Uterus (tissue), 2 donors: ENCODE measurements at regions not wholly inside any gene's neighbourhood (a gene's known extent, or its start where the extent isn't known, plus 50 kb on each side); places are given as distances from the start of the nearest gene placed in this dataset.

Experiments used
- POLR2A ChIP-seq, 2 donors: fragments of 450-650 bp; IDR thresholded peaks; one replicate each; pipeline ENCODE4 v1.6.1; 2016; ENCODE audit warnings: antibody characterized with exemption in 2 of 2, mild to moderate bottlenecking in 1 of 2, moderate library complexity in 1 of 2
- TF ChIP-seq, protein P1 (sequence below), 4 experiments: fragments of 200-600 bp in 2 of 4; fragments of 450-650 bp in 2 of 4; sonication (generic) in 2 of 4; IDR thresholded peaks; one replicate each; pipeline ENCODE4 v1.5.1; 2016 to 2019; ENCODE audit warnings: antibody characterized with exemption in 4 of 4, mild to moderate bottlenecking in 2 of 4, moderate library complexity in 1 of 4

DNA sequence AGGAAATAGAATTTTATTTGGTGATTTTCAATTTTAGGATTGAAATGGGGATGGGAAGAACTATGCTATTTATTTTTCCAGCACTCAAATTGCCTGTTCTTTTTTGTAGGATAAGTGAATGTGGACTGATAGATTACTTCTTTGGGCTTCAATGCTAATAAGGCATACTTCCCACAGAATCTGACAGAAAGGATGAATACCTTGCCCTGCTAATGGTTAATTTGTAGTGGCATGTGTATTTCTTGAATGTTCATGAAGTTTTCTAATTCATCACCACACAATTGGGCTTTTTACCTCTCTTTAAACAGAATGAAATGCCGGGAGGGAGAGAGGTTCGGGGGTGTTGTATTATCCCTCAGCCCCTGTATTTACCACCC, 369.1 kb upstream of the ADGRL2 start:
- TF ChIP-seq, protein P1, sequence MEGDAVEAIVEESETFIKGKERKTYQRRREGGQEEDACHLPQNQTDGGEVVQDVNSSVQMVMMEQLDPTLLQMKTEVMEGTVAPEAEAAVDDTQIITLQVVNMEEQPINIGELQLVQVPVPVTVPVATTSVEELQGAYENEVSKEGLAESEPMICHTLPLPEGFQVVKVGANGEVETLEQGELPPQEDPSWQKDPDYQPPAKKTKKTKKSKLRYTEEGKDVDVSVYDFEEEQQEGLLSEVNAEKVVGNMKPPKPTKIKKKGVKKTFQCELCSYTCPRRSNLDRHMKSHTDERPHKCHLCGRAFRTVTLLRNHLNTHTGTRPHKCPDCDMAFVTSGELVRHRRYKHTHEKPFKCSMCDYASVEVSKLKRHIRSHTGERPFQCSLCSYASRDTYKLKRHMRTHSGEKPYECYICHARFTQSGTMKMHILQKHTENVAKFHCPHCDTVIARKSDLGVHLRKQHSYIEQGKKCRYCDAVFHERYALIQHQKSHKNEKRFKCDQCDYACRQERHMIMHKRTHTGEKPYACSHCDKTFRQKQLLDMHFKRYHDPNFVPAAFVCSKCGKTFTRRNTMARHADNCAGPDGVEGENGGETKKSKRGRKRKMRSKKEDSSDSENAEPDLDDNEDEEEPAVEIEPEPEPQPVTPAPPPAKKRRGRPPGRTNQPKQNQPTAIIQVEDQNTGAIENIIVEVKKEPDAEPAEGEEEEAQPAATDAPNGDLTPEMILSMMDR (IDR thresholded peaks at IDR 0.05) = no peak
- no peak for TF ChIP-seq POLR2A (IDR thresholded peaks at IDR 0.05)
